NK-92 treated with Interleukin-12 subunit alpha and Interleukin-12 subunit beta, amount 100 ng/mL, for 24 hours (cell line): ENCODE measurements at regions not wholly inside any gene's neighbourhood (a gene's known extent, or its start where the extent isn't known, plus 50 kb on each side); places are given as distances from the start of the nearest gene placed in this dataset.
"Not testable (repeated sequence)": the region's sequence is repeated elsewhere in the genome, so short reads cannot be mapped to it uniquely, and the experiment has no call there.

ENCODE experiments used
- DNase-seq: peaks from one replicate; lab custom pipeline; 2025; lab: John Stamatoyannopoulos, UW

DNA sequence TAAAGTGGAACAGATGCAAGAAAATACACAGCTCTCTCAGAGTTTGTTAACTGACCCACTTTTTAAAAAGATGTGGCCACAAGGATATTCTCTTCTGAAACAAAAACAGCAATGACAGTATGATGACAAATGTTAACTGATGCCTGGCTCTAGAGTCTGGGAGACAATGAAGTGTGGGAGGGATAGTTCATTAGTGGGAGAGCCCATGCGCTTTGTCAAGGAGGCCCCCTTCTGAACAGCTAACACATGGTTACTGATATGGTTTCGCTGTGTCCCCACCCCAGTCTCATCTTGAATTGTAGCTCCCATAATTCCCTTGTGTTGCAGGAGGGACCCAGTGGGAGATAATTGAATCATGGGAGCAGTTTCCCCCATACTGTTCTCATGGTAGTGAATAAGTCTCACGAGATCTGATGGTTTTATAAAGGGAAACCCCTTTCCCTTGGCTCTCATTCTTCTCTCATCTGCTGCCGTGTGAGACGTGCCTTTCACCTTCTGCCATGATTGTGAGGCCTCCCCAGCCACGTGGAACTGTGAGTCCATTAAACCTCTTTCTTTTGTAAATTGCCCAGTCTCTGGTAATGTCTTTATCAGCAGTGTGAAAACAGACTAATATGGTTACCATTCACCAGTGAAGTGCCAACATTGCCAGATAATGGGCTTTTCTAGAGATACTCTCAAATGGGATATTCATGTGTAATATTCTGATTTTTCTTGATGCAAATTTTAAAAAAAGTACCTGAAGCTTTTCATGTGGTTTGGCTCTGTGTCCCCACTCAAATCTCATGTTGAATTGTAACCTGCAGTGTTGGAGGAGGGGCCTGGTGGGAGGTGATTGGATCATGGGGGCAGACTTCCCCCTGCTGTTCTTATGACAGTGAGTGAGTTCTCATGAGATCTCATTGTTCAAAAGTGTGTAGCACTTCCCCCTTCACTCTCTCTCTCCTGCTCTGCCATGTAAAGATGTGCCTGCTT, 435.8 kb downstream of the SHISA9 start:
- DNase-seq: not testable (repeated sequence)

DNA sequence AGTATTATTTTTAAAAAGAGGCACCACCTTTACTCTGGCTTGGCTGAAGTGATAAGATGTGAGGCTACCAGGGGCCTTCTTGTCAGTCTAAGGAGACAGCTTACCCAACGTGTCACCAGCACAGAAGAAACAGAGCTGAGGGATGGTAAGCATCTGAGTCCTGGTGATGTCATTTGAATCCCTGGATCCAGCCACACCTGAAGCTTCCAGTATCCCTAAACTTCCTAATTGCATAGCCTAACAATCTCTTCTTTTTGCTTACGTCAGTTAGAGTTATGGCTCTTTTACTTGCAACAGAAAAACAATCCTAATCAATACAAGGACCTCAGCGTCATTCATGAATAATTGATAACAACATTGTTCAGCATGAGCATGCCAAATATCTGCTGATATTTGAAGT, 436.6 kb downstream of the SHISA9 start:
- DNase-seq: no peak

DNA sequence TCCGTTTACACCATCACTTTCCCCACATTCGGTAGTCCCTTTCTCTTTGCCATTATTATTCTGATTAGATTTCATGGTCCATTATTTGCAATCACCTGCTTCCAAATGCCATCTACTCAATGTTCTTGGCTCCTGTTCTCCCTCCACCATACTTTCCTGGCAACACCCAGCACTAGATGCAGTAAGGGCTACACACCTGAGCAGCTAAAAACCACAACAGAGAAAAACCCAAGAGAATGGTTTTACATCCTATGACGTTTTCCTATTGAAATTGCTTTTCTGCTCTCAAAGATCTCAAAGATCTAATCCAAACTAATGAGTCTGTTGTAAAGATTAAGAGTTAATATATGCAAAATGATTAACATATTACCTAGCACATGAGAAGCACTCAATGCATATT, 441.3 kb downstream of the SHISA9 start:
- no peak for DNase-seq

- no peak for DNase-seq
Measured at GRCh38 chr16:13344001-13344400, 442.6 kb downstream of the SHISA9 start.

DNA sequence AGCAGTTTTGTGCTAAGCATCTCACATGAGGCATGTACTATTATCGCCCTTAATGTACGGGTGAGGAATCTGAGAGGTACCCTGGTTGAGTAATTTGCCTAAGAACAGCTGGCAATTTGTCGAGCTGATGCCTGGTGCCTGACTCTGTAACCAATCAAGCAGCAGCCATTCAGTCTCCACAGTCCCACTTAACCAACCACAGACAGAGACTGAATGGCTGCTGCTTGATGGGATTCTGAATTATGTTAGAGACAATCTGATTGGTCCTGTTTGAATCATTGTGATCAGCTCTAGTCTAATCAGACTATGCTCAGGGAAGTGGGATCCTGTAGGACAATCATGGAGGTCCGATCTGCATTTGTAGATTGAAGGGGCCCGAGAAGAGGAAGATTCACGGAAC, 447.0 kb downstream of the SHISA9 start:
- no peak for DNase-seq

DNA sequence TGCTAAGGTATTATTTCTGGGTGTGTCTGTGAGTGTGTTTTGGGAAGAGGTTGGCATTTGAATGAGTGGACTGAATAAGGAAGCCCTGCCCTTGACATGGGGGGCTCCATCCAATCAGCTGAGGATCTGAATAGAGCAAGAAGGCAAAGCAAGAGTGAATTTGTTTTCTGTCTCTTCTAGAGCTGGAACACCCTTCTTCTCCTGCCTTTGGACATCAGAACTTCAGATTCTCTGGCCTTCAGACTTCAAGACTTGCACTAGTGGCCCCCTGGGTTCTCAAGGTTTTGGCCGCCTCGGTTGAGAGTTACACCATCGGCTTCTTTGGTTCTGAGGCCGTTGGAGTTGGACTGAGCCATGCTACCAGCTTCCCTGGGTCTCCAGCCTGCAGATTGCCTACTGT, 448.6 kb downstream of the SHISA9 start:
- DNase-seq: no peak

DNA sequence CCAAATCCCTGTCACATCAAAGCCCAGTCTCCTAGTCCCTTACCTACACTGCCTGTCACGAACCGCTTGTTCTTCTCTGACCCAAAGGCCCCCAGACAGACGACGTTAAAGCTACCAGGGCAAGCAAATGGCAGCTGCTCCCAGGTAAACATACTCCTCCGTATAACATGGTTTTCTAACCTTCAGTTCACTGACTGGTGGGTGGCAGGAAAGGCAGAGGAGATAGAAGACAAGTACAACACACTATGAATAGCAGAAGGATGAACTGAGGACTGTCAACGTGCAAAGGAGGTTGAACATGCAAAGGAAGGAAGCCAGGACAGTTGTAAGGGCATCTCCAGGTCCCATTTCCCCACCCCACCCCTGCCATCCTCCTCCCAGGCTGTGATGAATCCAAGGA, 449.8 kb downstream of the SHISA9 start:
- DNase-seq: no peak

GRCh38 chr16:13351601-13352217, 450.3 kb downstream of the SHISA9 start:
- DNase-seq: no peak

GRCh38 chr16:13352796-13353195, 451.4 kb downstream of the SHISA9 start:
- DNase-seq: not testable (repeated sequence)

DNA sequence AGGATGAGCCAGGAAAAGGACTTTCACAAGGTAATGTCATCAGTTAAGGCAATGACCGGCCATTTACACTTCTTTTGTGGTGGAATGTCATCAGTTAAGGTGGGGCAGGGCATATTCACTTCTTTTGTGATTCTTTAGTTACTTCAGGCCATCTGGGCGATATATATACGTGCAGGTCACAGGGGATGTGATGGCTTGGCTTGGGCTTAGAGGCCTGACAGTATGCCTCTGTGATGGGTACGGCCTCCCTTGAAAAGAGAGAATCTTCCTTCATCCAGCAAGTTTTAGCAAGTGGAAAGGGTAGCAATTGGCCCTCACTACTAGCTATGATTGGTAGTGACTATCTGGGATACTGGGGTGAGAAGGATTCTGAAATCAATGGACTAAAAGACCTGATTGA, 456.4 kb downstream of the SHISA9 start:
- DNase-seq: not testable (repeated sequence)

GRCh38 chr16:13359835-13360234, 458.4 kb downstream of the SHISA9 start:
- no peak for DNase-seq

- DNase-seq: no peak
Measured at GRCh38 chr16:13372421-13372820, 471.0 kb downstream of the SHISA9 start.

DNA sequence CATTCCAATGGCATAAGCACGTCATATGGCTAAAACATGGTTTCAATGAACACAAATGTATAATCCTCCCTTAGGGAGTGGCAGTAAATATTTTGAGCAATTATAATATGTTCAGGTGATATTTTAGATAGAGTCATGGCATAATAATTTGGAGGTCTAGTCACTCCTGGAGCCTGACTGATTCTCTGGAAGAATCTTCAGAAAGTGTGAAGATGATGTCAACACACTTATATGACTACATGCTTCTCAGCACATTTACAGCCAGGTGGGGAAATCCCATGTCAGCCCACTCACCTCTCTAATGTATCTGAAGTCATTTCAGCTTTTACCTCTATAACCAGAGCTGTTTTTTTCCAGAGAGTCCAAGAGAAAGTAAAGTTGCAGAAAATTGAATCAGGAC, 474.8 kb downstream of the SHISA9 start:
- no peak for DNase-seq

DNA sequence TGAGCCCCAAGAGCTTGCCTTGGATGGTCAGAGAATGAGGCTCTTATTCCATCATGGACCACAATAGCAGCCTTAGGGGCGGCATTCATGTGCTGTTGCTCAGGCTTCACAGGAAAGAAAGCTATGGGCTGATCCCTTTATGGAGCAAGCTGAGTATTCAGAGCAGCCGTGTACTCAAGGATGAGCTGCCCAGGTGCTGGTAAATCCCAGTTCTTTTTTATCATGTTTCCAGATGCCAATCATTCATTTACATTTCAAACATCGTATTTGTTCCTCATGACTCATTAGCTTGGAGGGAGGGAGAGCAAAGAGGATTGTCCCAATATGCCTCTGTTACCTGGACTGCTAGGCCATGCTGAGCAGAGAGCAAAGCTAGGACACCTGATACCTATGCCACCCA, 475.7 kb downstream of the SHISA9 start:
- no peak for DNase-seq

DNA sequence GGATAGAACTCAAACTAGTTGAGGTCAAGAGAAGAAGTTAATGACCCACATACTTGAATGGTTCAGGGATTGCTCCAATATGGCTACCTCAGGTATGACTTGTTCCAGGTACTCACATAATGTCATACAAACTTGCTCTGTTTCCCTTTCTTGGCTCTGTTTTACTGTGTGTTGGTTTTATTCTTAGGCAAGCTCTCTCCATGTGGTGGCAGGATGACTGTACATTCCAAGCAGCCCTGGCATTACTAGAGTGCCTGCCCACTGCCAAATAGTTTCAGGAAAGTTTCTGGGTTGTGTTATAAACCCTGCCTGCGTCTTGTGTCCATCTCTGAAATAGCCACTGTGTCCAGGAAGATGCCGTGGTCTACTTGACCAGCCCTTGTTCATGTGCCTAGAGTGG, 476.8 kb downstream of the SHISA9 start:
- DNase-seq: no peak

DNA sequence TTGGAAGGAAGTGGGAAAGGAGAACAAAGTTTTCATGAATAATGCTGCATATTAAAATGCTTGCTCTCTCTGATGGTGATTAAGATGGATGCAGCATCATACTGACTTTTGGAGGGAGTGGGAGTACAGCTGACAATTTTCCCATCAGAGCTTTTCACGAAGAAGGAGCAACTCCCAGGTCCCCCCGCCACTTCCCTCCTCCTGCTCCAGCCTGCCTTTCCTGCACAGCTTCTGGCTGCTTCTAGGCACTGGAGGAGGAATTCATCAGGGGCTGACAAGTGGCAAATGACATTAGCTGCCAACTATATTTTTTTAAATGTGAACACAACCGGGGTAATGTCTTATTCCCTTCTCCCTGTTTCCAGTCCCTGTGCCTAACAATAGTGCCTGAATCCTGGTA, 477.9 kb downstream of the SHISA9 start:
- DNase-seq: no peak

DNA sequence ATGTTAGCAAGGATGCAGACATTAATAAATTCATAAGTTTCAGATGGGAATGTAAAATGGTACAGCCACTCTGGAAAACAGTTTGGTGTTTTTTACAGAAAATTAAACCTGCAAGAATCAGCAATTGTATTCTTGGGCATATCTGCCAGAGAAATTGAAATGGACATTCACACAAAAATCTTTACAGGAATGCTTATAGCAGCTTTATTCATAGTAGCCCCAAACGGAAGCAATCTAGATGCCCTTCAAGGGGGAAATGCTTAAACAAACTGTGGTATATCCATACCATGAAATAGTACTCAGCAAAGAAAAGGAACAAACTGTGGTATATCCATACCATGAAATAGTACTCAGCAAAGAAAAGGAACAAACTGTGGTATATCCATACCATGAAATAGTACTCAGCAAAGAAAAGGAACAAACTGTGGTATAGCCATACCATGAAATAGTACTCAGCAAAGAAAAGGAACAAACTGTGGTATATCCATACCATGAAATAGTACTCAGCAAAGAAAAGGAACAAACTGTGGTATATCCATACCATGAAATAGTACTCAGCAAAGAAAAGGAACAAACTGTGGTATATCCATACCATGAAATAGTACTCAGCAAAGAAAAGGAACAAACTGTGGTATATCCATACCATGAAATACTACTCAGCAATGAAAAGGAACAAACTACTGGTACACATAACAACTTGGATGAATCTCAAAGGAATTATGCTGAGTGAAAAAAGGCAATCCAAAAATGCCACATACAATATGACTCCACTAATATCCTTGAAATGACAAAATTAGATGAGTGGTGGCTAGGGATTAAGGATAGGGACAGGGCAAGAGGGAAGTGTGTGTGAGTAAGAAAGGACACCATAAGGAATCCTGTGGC, 484.0 kb downstream of the SHISA9 start:
- not testable (repeated sequence) for DNase-seq

DNA sequence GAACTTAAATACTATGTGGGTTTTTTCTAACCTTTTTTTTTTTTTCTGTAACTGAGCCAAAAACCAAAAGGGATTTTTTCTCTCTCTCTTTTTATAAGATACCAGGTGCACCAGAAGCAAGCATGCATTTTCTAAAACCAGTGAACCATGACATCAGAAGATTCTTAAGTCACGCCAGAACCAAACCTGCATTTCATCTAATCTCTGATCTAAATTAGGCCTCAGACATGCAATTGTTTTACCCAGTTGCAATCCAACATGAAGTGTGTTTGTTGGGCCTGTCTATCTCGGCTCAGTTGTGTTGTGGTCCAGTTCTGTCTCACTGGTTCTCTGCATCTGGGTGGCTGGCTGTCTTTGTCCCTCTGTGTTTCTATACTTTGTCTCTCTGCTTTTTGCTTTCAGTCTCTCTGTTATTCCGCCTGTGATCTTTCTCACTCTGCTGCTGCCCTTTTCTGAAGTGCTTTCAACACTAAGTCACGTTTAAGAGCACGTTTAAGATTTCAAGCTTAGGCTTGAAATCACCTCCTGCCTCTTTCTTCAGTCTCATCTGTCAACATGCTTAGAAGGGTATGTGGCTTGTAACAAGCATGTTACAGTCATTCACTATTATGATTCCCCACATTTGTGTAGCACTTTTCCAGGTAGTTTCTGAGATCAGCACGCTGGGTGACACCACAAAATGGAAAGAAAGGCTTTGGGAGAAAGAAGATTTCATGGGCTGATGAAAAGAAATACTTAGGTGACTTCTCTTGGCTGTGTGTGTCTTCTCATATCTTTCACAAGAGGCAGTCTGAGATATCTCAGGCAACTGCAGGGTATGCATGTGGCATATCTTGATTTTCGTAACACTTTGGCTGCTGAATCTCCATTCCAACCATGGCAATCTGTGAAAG, 488.9 kb downstream of the SHISA9 start:
- DNase-seq: no peak

DNA sequence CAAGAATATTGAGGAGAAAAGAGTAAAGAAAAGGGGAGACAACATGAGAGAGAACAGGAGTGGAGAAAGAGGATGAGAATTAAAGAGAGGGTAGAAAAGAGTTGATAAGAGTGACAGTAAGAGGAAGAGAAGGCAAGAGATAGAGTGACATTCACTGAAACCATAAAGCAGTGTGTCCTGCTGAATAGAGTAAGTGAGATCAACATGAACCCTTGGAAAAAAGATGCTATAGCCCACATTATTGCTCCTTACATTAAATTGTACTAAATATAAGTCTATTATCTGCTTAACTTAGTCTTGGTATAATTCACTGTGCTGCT, 489.5 kb downstream of the SHISA9 start:
- DNase-seq: no peak

DNA sequence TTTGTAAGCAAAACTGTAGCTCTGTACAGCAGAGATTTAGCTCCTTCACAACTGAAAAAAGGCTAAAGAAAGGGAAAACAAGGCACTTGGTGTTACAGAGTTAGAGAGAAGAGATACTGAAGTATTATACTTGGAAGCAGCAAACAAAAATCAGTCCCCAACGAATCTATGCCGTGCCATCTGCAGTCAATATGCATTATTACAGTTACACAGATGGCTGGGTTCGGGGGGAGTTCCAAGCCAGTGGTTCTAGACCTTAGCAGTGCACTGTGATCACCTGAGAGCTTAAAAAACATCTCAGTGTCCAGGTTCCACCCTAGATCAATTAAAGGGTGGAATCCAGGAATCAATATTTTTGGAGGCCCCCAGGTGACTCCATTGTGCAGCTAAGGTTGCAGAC, 489.9 kb downstream of the SHISA9 start:
- no peak for DNase-seq

DNA sequence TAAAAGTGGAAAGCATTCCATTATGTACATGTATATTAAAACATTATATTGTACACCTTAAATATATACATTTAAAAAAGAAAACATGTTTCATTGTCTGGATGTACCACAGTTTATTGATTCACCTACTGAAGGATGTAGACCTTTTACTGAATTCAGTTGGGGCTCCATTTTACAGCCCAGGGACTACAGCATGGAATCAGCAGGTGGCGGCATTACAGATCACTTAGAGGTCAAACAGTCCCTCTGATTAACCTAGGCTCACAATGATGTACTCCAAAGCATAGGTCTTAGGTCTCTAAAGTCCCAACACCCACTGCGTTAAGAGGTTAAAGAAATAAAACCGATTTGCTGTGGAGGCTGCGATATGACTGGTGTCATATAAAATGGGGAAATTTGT, 490.9 kb downstream of the SHISA9 start:
- no peak for DNase-seq

DNA sequence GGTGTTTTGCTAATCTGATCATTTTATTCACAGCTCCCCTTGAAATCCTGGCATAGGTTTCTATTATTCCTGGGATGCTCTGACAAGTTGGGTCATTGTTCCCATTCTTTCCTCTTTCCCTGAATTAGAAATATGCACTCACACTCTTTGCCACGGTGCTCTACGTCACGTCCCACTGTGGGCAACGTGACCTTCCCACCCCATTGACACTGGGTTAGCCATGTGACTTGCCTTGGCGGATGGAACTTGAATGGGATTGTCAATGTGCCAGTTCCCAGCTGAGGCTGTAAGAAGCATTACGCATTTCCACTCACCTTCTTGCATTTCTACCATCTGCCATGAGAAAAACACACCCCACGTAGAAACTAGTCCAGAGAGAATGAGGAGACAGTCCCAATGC, 492.4 kb downstream of the SHISA9 start:
- DNase-seq: no peak
